CD4-positive, alpha-beta T cell treated with Interleukin-15 for 4 hours (primary cell): ENCODE measurements at regions not wholly inside any gene's neighbourhood (a gene's known extent, or its start where the extent isn't known, plus 50 kb on each side); places are given as distances from the start of the nearest gene placed in this dataset.

Source experiments
- DNase-seq: peaks from one replicate; pipeline ENCODE4 v3.0.0-alpha.2; 2020; ENCODE audit warnings: low spot score

- DNase-seq, result no peak
Observed at GRCh38 chr10:28783087-28783486, 105.8 kb downstream of the BAMBI start.

GRCh38 chr10:28785018-28785417 is 107.7 kb downstream of the BAMBI start:
- DNase-seq, result no peak

- DNase-seq, result no peak
Observed at GRCh38 chr10:28788252-28788651, 110.9 kb downstream of the BAMBI start.

GRCh38 chr10:28788762-28789161 is 111.4 kb downstream of the BAMBI start:
- DNase-seq, result no peak

- DNase-seq, result no peak
Observed at GRCh38 chr10:28790146-28790545, 112.8 kb downstream of the BAMBI start.

- no peak for DNase-seq
Observed at GRCh38 chr10:28793482-28793881, 116.2 kb downstream of the BAMBI start.

- DNase-seq, result no peak
Observed at GRCh38 chr10:28794986-28795385, 117.7 kb downstream of the BAMBI start.

- DNase-seq, result no peak
Observed at GRCh38 chr10:28796606-28797512, 119.5 kb downstream of the BAMBI start.

- no peak for DNase-seq
Observed at GRCh38 chr10:28797904-28798371, 120.6 kb downstream of the BAMBI start.

- no peak for DNase-seq
Observed at GRCh38 chr10:28798428-28798955, 121.2 kb downstream of the BAMBI start.

GRCh38 chr10:28798964-28799363 is 121.6 kb downstream of the BAMBI start:
- no peak for DNase-seq

- DNase-seq, result no peak
Observed at GRCh38 chr10:28800144-28800543, 122.8 kb downstream of the BAMBI start.

- no peak for DNase-seq
Observed at GRCh38 chr10:28801247-28801646, 123.9 kb downstream of the BAMBI start.

- no peak for DNase-seq
Observed at GRCh38 chr10:28801869-28802268, 124.5 kb downstream of the BAMBI start.

- DNase-seq, result no peak
Observed at GRCh38 chr10:28805390-28805789, 128.1 kb downstream of the BAMBI start.

GRCh38 chr10:28806488-28806941 is 129.2 kb downstream of the BAMBI start:
- DNase-seq, result no peak

GRCh38 chr10:28806951-28807759 is 129.8 kb downstream of the BAMBI start:
- no peak for DNase-seq

GRCh38 chr10:28807760-28808613 is 130.7 kb downstream of the BAMBI start:
- DNase-seq, result no peak

- DNase-seq, result no peak
Observed at GRCh38 chr10:28808693-28809092, 131.4 kb downstream of the BAMBI start.

- DNase-seq, result no peak
Observed at GRCh38 chr10:28810057-28810870, 132.9 kb downstream of the BAMBI start.
